GM12872 (cell line): ENCODE measurements at regions not wholly inside any gene's neighbourhood (a gene's known extent, or its start where the extent isn't known, plus 50 kb on each side); places are given as distances from the start of the nearest gene placed in this dataset.

Experiments used
- TF ChIP-seq, protein P1 (sequence below): IDR thresholded peaks from 3 replicates; pipeline ENCODE4 v1.5.1; 2011; ENCODE audit warnings: low read depth, mild to moderate bottlenecking, low read length, moderate library complexity; ENCODE audit not compliant: insufficient read depth

DNA sequence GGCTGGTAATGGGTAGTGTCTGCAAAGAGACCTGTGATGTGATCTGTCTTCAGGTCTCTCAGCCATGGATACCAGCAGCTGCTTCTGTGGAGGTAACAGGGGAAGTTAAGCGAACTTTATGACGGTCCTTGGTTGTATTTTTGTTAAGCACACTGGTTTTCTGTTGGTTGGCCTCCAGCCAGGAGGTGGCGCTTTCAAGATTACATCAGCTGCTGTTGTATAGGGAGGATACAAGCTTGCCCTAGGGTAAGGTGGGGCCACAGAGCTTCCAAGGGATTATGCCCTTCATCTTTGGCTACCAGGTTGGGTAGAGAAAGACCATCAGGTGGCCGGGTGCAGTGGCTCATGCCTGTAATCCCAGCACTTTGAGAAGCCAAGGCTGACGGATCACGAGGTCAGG is 834.2 kb upstream of the GALNTL6 start:
- TF ChIP-seq, protein P1, sequence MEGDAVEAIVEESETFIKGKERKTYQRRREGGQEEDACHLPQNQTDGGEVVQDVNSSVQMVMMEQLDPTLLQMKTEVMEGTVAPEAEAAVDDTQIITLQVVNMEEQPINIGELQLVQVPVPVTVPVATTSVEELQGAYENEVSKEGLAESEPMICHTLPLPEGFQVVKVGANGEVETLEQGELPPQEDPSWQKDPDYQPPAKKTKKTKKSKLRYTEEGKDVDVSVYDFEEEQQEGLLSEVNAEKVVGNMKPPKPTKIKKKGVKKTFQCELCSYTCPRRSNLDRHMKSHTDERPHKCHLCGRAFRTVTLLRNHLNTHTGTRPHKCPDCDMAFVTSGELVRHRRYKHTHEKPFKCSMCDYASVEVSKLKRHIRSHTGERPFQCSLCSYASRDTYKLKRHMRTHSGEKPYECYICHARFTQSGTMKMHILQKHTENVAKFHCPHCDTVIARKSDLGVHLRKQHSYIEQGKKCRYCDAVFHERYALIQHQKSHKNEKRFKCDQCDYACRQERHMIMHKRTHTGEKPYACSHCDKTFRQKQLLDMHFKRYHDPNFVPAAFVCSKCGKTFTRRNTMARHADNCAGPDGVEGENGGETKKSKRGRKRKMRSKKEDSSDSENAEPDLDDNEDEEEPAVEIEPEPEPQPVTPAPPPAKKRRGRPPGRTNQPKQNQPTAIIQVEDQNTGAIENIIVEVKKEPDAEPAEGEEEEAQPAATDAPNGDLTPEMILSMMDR, result 0 out of 3 replicates have a peak, but pooled peaks have one; percentile 19

- TF ChIP-seq, protein P1, result no peak
Observed at GRCh38 chr4:170949084-170949483, 859.3 kb upstream of the AADAT start.

DNA sequence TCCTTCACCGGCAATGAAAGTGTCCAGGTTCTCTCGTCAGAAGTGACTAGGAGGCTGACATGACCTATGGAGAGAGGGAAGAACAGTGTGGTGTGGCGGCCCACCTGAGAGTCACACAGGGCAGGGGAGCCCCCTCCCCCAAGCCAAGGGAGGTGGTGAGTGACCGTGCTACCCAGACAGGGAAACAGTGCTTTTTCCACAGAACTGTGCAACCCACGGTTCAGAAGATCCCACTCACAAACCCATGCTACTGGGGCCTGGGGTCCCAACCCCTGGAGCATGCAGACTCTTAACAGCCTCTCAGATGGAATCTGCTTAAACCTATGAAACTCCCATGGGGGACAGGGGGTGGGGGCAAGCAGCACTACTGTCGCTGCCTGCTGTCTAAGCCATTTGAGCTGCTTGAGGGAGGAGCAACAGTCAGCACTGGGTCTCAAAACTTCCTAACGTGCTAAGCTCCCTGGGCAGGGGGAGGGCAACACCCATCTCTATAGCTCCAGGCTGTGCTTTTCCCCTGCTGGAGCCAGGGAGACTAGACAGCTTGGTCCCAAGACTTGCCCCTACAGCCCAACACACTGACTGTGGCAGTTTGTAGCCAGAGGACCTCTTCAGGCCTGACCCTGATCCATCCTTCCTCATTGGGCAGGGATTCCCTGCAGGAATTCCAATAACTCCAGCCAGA is 850.4 kb upstream of the AADAT start:
- TF ChIP-seq, protein P1, result no peak

DNA sequence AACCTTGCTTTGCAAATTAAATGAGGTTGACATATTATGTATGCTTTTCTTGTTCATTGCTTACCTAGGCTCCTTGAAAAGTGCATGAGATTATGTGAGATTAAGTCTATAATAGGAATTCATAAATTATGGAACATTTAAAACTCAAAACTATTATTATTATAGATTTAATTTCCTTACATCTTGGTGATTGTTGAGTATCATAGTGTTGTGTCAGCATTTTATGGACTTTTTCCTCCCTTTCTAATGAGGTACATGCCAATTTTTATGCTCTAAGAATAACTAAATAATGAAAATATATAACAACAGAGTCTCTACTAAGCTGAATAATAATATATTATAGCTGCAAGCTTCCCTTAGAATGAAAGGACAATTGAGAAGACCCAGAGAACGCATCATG is 848.8 kb upstream of the AADAT start:
- TF ChIP-seq, protein P1, result no peak

DNA sequence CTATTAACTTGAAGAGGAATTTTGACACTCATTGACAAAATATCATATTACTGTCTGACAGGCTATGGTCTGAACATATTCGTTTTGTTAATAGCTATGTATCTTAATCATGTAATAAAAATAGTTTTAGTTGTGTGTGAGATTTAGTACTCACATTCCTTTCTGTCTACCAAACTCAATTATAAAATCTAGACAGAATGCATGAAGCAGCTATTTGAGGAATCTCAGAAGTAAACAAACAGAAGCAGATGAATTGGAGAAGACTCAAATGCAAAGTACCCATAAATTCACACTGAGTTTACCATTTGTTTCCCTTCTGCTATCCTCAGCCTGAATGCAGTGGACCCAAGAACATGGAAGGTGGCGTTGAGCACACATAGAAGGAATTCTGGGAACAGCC is 841.6 kb upstream of the AADAT start:
- TF ChIP-seq, protein P1, result no peak

GRCh38 chr4:170888660-170889059 is 798.9 kb upstream of the AADAT start:
- TF ChIP-seq, protein P1, result no peak

DNA sequence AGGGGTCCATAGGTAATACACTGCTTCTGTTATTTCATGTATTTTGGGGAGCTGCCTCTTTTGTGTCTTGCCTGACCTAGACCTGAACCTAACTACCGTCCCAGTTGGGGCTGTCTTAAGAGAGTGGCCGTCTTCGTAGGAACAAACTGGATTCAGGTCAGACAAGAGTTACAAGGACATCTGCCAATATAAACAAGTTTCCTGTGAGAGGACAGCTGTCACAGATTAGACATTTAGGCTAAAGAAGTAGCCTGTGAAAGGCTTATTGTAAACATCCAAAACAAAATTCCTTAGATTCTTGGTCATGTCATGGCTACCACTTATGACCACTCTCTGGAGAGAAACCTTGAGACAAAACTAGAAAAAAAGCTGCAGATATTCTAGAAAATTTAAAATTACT is 797.6 kb upstream of the AADAT start:
- TF ChIP-seq, protein P1, result no peak
